OCI-LY3 (cell line): ENCODE measurements at regions not wholly inside any gene's neighbourhood (a gene's known extent, or its start where the extent isn't known, plus 50 kb on each side); places are given as distances from the start of the nearest gene placed in this dataset.

ENCODE experiments used
- CTCF ChIP-seq: fragments of 200-600, 300-600 bp; sonication (generic); IDR thresholded peaks from 2 replicates; pipeline ENCODE4 v1.5.1; 2014; ENCODE audit warnings: antibody characterized with exemption, low read length, low read depth
- EZH2phosphoT487 ChIP-seq: fragments of 200-600 bp; shearing (Covaris generic); IDR thresholded peaks from 2 replicates; pipeline ENCODE4 v1.6.1; 2018; ENCODE audit warnings: antibody characterized with exemption, mixed run types, low read depth

GRCh38 chr1:98426092-98426491 lies 235.4 kb upstream of the SNX7 start:
- no peak for TF ChIP-seq EZH2phosphoT487
- TF ChIP-seq CTCF, result no peak
